ENCODE measurements at regions not wholly inside any gene's neighbourhood (a gene's known extent, or its start where the extent isn't known, plus 50 kb on each side); places are given as distances from the start of the nearest gene placed in this dataset.

DNA sequence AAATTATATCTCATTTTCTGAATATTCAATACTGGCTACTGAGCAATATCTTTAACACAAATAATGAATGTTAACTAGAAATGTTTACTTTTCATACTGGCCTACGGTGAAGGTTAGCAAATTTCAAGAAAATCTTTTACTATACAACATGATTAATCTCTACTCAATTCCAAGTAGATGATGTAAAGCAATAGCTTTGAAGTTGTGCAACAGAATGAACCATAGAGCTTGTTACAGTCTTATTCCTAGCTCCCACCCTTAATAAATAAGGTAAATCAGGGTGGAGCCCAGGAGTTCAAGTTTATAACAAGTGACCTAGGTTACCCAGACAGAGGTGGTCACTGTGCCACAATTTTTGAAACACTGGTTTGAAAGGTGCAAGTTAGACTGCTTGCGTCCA, 1678.1 kb downstream of the KCNT2 start:
- TF ChIP-seq CTCF (IDR thresholded peaks at IDR 0.05) (no peak), POLR2A (IDR thresholded peaks at IDR 0.05) (no peak)

All from thyroid gland (tissue), 4 donors.